CD14-positive monocyte (primary cell): ENCODE measurements at regions not wholly inside any gene's neighbourhood (a gene's known extent, or its start where the extent isn't known, plus 50 kb on each side); places are given as distances from the start of the nearest gene placed in this dataset.

Source experiments
- DNase-seq, 3 donors: peaks; one replicate each; pipeline ENCODE4 v3.0.0-alpha.2; 2011 to 2022
- H2AFZ ChIP-seq: 2 replicates; pipeline ENCODE4 v1.6.0; 2012; ENCODE audit warnings: mild to moderate bottlenecking, low read depth, low read length, inconsistent platforms; ENCODE audit not compliant: insufficient read depth, poor library complexity, severe bottlenecking
- H3K27ac ChIP-seq, 2 donors: 1 replicate in 1 of 2; 2 replicates in 1 of 2; pipeline ENCODE4 v1.5.1; 2012 to 2013; ENCODE audit warnings: low read length in 2 of 2, control low read depth in 1 of 2, inconsistent platforms in 1 of 2, low read depth in 1 of 2, mild to moderate bottlenecking in 1 of 2
- H3K27me3 ChIP-seq, 2 donors: one replicate each; pipeline versions ENCODE4 v1.6.0 to v1.6.1; 2011 to 2013; ENCODE audit warnings: low read length in 2 of 2; ENCODE audit not compliant: control insufficient read depth in 2 of 2, insufficient read depth in 2 of 2
- H3K36me3 ChIP-seq, 2 donors: replicated peaks in 1 of 2; 1 replicate in 1 of 2; 2 replicates in 1 of 2; pipeline versions ENCODE4 v1.5.1 to v1.6.1; 2012 to 2013; ENCODE audit warnings: low read length in 2 of 2, control low read depth in 1 of 2, inconsistent platforms in 1 of 2, mild to moderate bottlenecking in 1 of 2; ENCODE audit not compliant: insufficient read depth in 2 of 2, control insufficient read depth in 1 of 2
- H3K4me1 ChIP-seq, 2 donors: 1 replicate in 1 of 2; 2 replicates in 1 of 2; pipeline versions ENCODE4 v1.5.1 to v1.6.1; 2012 to 2013; ENCODE audit warnings: low read length in 2 of 2, control low read depth in 1 of 2, inconsistent platforms in 1 of 2, mild to moderate bottlenecking in 1 of 2, moderate library complexity in 1 of 2; ENCODE audit not compliant: insufficient read depth in 2 of 2, control insufficient read depth in 1 of 2
- H3K4me2 ChIP-seq: replicated peaks from 2 replicates; pipeline ENCODE3; 2012; ENCODE audit warnings: low read length, moderate library complexity, mild to moderate bottlenecking; ENCODE audit not compliant: poor library complexity, severe bottlenecking; ENCODE audit errors: extremely low read depth
- H3K4me3 ChIP-seq, 3 experiments: fragments of 200-600 bp in 1 of 3; sonication (generic) in 1 of 3; replicated peaks in 1 of 3; 1 replicate in 2 of 3; 2 replicates in 1 of 3; pipeline ENCODE4 v1.5.1; 2011 to 2013; ENCODE audit warnings: low read length in 3 of 3, mild to moderate bottlenecking in 3 of 3, control low read depth in 2 of 3, low read depth in 2 of 3, inconsistent platforms in 1 of 3, moderate library complexity in 1 of 3
- H3K79me2 ChIP-seq: 2 replicates; pipeline ENCODE4 v1.6.0; 2012; ENCODE audit warnings: mild to moderate bottlenecking, control low read depth, inconsistent platforms, low read length, moderate library complexity; ENCODE audit not compliant: insufficient read depth
- H3K9ac ChIP-seq: 2 replicates; pipeline ENCODE4 v1.6.0; 2017; ENCODE audit warnings: low read length, mild to moderate bottlenecking; ENCODE audit not compliant: insufficient read depth, poor library complexity, severe bottlenecking
- H3K9me3 ChIP-seq, 2 donors: replicated peaks in 1 of 2; 1 replicate in 1 of 2; 2 replicates in 1 of 2; pipeline versions ENCODE4 v1.5.1 to v1.6.1; 2012 to 2013; ENCODE audit warnings: low read length in 2 of 2, control low read depth in 1 of 2; ENCODE audit not compliant: control insufficient read depth in 1 of 2, insufficient read depth in 1 of 2
- H4K20me1 ChIP-seq: 2 replicates; pipeline ENCODE4 v1.6.0; 2012; ENCODE audit warnings: mild to moderate bottlenecking, low read length, control low read depth, moderate library complexity; ENCODE audit not compliant: insufficient read depth
- H3K27ac Mint-ChIP-seq, 7 donors: one replicate each; pipeline ENCODE4 v1.8.0; 2020; ENCODE audit warnings: mild to moderate bottlenecking in 7 of 7, mixed read lengths in 7 of 7, moderate library complexity in 6 of 7, inconsistent platforms in 2 of 7
- H3K27me3 Mint-ChIP-seq, 3 donors: one replicate each; pipeline ENCODE4 v1.8.0; 2021 to 2022; ENCODE audit warnings: low read depth in 3 of 3, mild to moderate bottlenecking in 3 of 3, mixed read lengths in 3 of 3, moderate library complexity in 3 of 3, inconsistent platforms in 1 of 3
- H3K36me3 Mint-ChIP-seq, 2 donors: one replicate each; pipeline ENCODE4 v1.8.0; 2020; ENCODE audit warnings: mixed read lengths in 2 of 2, inconsistent platforms in 1 of 2, mild to moderate bottlenecking in 1 of 2
- H3K4me1 Mint-ChIP-seq: one replicate; pipeline ENCODE4 v1.8.0; 2020; ENCODE audit warnings: mild to moderate bottlenecking, mixed read lengths
- H3K4me3 Mint-ChIP-seq, 2 donors: one replicate each; pipeline ENCODE4 v1.8.0; 2020; ENCODE audit warnings: mild to moderate bottlenecking in 2 of 2, mixed read lengths in 2 of 2, moderate library complexity in 1 of 2
- H3K9me3 Mint-ChIP-seq, 7 donors: one replicate each; pipeline ENCODE4 v1.8.0; 2020 to 2022; ENCODE audit warnings: mixed read lengths in 7 of 7, mild to moderate bottlenecking in 6 of 7, moderate library complexity in 6 of 7, inconsistent platforms in 2 of 7
- WGBS: methylation state at CpG from one replicate; pipeline ENCODE4 v1.1.5; 2013; ENCODE audit warnings: missing lambda C conversion rate; ENCODE audit not compliant: insufficient coverage; 5-methylcytosine and 5-hydroxymethylcytosine counted together
- intact Hi-C, 2 donors: fragments of 100-400 bp; cut with micrococcal nuclease; formaldehyde crosslinking; loops; one replicate each; pipeline versions ENCODE4 v1.15.0 to v1.15.1; 2023
- TF ChIP-seq, protein P1 (sequence below): fragments of 200-600 bp; IDR thresholded peaks from one replicate; pipeline ENCODE4 v1.8.0; 2022; ENCODE audit warnings: antibody characterized with exemption, mild to moderate bottlenecking

DNA sequence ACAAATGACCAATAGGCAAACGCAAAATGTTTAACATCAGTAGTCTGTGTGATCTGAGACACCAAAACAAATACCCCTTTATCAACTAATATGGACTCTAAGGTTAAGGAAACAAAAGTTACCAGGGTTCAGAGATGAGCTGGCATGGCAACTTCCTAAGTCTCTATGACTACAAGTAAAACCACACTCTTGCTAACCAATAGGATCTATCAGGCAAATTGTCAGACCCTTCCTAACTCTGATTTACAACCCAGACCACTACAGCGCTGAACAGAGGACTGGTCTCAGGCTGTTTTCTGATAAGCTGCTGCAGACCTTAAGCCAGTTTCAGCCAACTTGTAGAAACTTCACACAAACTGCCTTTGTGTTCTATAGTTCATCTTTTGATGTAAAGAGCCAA is 608.0 kb downstream of the TLL1 start:
- Histone ChIP-seq H3K9ac (no peak overlapping the region), H2AFZ (no peak overlapping the region), H3K4me3 (no peak overlapping the region), H3K4me1 (no peaks in the 10 kb centered on the region), H3K27ac (no peak overlapping the region), H3K9me3 (no peaks in the 10 kb centered on the region), H3K4me2 (no peak overlapping the region), H4K20me1 (no peaks in the 10 kb centered on the region), H3K36me3 (no peaks in the 10 kb centered on the region), H3K27me3 (no peaks in the 10 kb centered on the region), H3K79me2 (no peaks in the 10 kb centered on the region)
- no peak overlapping the region for H3K27ac Mint-ChIP-seq
- intact Hi-C loops, result no loop called here
- H3K27me3 Mint-ChIP-seq, result no peaks in the 10 kb centered on the region
- H3K9me3 Mint-ChIP-seq, result peaks cover 0 to 2% (median 0%) of the 10 kb centered on the region in 7 donors
- H3K4me1 Mint-ChIP-seq, result no peaks in the 10 kb centered on the region
- TF ChIP-seq, protein P1, sequence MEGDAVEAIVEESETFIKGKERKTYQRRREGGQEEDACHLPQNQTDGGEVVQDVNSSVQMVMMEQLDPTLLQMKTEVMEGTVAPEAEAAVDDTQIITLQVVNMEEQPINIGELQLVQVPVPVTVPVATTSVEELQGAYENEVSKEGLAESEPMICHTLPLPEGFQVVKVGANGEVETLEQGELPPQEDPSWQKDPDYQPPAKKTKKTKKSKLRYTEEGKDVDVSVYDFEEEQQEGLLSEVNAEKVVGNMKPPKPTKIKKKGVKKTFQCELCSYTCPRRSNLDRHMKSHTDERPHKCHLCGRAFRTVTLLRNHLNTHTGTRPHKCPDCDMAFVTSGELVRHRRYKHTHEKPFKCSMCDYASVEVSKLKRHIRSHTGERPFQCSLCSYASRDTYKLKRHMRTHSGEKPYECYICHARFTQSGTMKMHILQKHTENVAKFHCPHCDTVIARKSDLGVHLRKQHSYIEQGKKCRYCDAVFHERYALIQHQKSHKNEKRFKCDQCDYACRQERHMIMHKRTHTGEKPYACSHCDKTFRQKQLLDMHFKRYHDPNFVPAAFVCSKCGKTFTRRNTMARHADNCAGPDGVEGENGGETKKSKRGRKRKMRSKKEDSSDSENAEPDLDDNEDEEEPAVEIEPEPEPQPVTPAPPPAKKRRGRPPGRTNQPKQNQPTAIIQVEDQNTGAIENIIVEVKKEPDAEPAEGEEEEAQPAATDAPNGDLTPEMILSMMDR, result no peak
- WGBS, result 40% methylated on average over 1 of the region's 2 CpGs
- no peak overlapping the region for H3K4me3 Mint-ChIP-seq
- no peaks in the 10 kb centered on the region for H3K36me3 Mint-ChIP-seq
- no peak for DNase-seq

- Mint-ChIP-seq H3K36me3 (no peaks in the 10 kb centered on the region), H3K27ac (no peak overlapping the region), H3K9me3 (peaks cover 0 to 2% (median 0%) of the 10 kb centered on the region in 7 donors), H3K4me1 (no peaks in the 10 kb centered on the region), H3K4me3 (no peak overlapping the region), H3K27me3 (no peaks in the 10 kb centered on the region)
- Histone ChIP-seq H4K20me1 (no peaks in the 10 kb centered on the region), H3K27ac (no peak overlapping the region), H3K9ac (no peak overlapping the region), H3K27me3 (no peaks in the 10 kb centered on the region), H3K4me2 (no peak overlapping the region), H3K4me1 (no peaks in the 10 kb centered on the region), H3K79me2 (no peaks in the 10 kb centered on the region), H3K36me3 (no peaks in the 10 kb centered on the region), H3K9me3 (no peaks in the 10 kb centered on the region), H3K4me3 (no peak overlapping the region), H2AFZ (no peak overlapping the region)
- TF ChIP-seq, protein P1, result no peak
- no peak for DNase-seq
- intact Hi-C loops, result no loop called here
Measured at GRCh38 chr4:166481739-166482138, 608.7 kb downstream of the TLL1 start.
